LoVo (cell line): ENCODE measurements at regions not wholly inside any gene's neighbourhood (a gene's known extent, or its start where the extent isn't known, plus 50 kb on each side); places are given as distances from the start of the nearest gene placed in this dataset.
"Not testable (repeated sequence)": the region's sequence is repeated elsewhere in the genome, so short reads cannot be mapped to it uniquely, and the experiment has no call there.

Experiments
- DNase-seq: peaks from one replicate; pipeline ENCODE4 v3.0.0-alpha.2; 2016; ENCODE audit warnings: low spot score

GRCh38 chr16:29199626-29200025, 206.9 kb downstream of the NPIPB11 start:
- not testable (repeated sequence) for DNase-seq

- DNase-seq: no peak
Measured at GRCh38 chr16:29198731-29199521, 207.6 kb downstream of the NPIPB11 start.

- no peak for DNase-seq
Measured at GRCh38 chr16:29198231-29198630, 208.3 kb downstream of the NPIPB11 start.

- not testable (repeated sequence) for DNase-seq
Measured at GRCh38 chr16:29197494-29198100, 208.9 kb downstream of the NPIPB11 start.

- not testable (repeated sequence) for DNase-seq
Measured at GRCh38 chr16:29196746-29197145, 209.8 kb downstream of the NPIPB11 start.

- not testable (repeated sequence) for DNase-seq
Measured at GRCh38 chr16:29195116-29195872, 210.4 kb downstream of the LAT start.

GRCh38 chr16:29194185-29194844, 209.5 kb downstream of the LAT start:
- DNase-seq: not testable (repeated sequence)

GRCh38 chr16:29193634-29194033, 208.8 kb downstream of the LAT start:
- not testable (repeated sequence) for DNase-seq

- not testable (repeated sequence) for DNase-seq
Measured at GRCh38 chr16:29193248-29193574, 208.4 kb downstream of the LAT start.

GRCh38 chr16:29192329-29193247, 207.7 kb downstream of the LAT start:
- DNase-seq: no peak

GRCh38 chr16:29191636-29192180, 206.9 kb downstream of the LAT start:
- not testable (repeated sequence) for DNase-seq

- not testable (repeated sequence) for DNase-seq
Measured at GRCh38 chr16:29190553-29191431, 205.9 kb downstream of the LAT start.

- not testable (repeated sequence) for DNase-seq
Measured at GRCh38 chr16:29188806-29189205, 204.0 kb downstream of the LAT start.

- DNase-seq: not testable (repeated sequence)
Measured at GRCh38 chr16:29186306-29187220, 201.7 kb downstream of the LAT start.

GRCh38 chr16:29185872-29186271, 201.0 kb downstream of the LAT start:
- DNase-seq: not testable (repeated sequence)

GRCh38 chr16:29184738-29185438, 200.0 kb downstream of the LAT start:
- DNase-seq: not testable (repeated sequence)

GRCh38 chr16:29182940-29183868, 198.4 kb downstream of the LAT start:
- not testable (repeated sequence) for DNase-seq
